GM12878 (cell line): ENCODE measurements at regions not wholly inside any gene's neighbourhood (a gene's known extent, or its start where the extent isn't known, plus 50 kb on each side); places are given as distances from the start of the nearest gene placed in this dataset.

Experiments used
- CBFB ChIP-seq: IDR thresholded peaks from 2 replicates; pipeline ENCODE4 v1.6.1; 2016; ENCODE audit warnings: antibody characterized with exemption, low read depth
- CEBPB ChIP-seq, 2 experiments: fragments of 150-350 bp in 1 of 2; IDR thresholded peaks; 2 replicates each; pipeline ENCODE4 v1.6.1; 2012 to 2014; ENCODE audit warnings: low read depth in 2 of 2, low read length in 2 of 2, borderline replicate concordance in 1 of 2, inconsistent platforms in 1 of 2
- CTCF ChIP-seq, 3 experiments: IDR thresholded peaks in 2 of 3; conservative IDR thresholded peaks in 1 of 3; 2 replicates each; pipeline ENCODE4 v1.5.1; 2011; ENCODE audit warnings: low read depth in 3 of 3, low read length in 3 of 3, mild to moderate bottlenecking in 3 of 3, control low read depth in 2 of 3, moderate library complexity in 2 of 3, inconsistent platforms in 1 of 3, mixed read lengths in 1 of 3; ENCODE audit not compliant: control insufficient read depth in 2 of 3, insufficient read depth in 1 of 3; ENCODE audit errors: extremely low read depth in 1 of 3
- EGR1 ChIP-seq, 2 experiments: IDR thresholded peaks; 1 replicate in 1 of 2; 2 replicates in 1 of 2; pipeline ENCODE4 v1.6.1; 2011 to 2012; ENCODE audit warnings: low read depth in 2 of 2, low read length in 2 of 2, borderline replicate concordance in 1 of 2, mild to moderate bottlenecking in 1 of 2, moderate library complexity in 1 of 2
- ELK1 ChIP-seq: IDR thresholded peaks from 2 replicates; pipeline ENCODE4 v1.6.1; 2012; ENCODE audit warnings: low read depth, low read length, improper control_type of control experiment
- EZH2 ChIP-seq: IDR thresholded peaks from 2 replicates; pipeline ENCODE4 v1.6.1; 2012; ENCODE audit warnings: low read depth, mild to moderate bottlenecking, control low read depth, inconsistent platforms, low read length, borderline replicate concordance; ENCODE audit not compliant: control insufficient read depth
- SIX5 ChIP-seq: IDR thresholded peaks from 2 replicates; pipeline ENCODE4 v1.6.1; 2011; ENCODE audit warnings: mild to moderate bottlenecking, low read depth, low read length, moderate library complexity; ENCODE audit not compliant: severe bottlenecking
- SPI1 ChIP-seq: IDR thresholded peaks from 2 replicates; pipeline ENCODE4 v1.6.1; 2011; ENCODE audit warnings: low read depth, mild to moderate bottlenecking, low read length, moderate library complexity, borderline replicate concordance; ENCODE audit not compliant: insufficient read depth
- TF ChIP-seq, protein P1 (sequence below): fragments of 450-650 bp; formaldehyde crosslinking; IDR thresholded peaks from 2 replicates; pipeline ENCODE4 v1.5.0; 2022; ENCODE audit warnings: mild to moderate bottlenecking, missing genetic modification characterization

GRCh38 chr12:88812610-88813009 is 232.3 kb upstream of the KITLG start:
- TF ChIP-seq, protein P1, sequence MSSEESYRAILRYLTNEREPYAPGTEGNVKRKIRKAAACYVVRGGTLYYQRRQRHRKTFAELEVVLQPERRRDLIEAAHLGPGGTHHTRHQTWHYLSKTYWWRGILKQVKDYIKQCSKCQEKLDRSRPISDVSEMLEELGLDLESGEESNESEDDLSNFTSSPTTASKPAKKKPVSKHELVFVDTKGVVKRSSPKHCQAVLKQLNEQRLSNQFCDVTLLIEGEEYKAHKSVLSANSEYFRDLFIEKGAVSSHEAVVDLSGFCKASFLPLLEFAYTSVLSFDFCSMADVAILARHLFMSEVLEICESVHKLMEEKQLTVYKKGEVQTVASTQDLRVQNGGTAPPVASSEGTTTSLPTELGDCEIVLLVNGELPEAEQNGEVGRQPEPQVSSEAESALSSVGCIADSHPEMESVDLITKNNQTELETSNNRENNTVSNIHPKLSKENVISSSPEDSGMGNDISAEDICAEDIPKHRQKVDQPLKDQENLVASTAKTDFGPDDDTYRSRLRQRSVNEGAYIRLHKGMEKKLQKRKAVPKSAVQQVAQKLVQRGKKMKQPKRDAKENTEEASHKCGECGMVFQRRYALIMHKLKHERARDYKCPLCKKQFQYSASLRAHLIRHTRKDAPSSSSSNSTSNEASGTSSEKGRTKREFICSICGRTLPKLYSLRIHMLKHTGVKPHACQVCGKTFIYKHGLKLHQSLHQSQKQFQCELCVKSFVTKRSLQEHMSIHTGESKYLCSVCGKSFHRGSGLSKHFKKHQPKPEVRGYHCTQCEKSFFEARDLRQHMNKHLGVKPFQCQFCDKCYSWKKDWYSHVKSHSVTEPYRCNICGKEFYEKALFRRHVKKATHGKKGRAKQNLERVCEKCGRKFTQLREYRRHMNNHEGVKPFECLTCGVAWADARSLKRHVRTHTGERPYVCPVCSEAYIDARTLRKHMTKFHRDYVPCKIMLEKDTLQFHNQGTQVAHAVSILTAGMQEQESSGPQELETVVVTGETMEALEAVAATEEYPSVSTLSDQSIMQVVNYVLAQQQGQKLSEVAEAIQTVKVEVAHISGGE (CRISPR knock-in tag): no peak
- no peak for TF ChIP-seq CTCF (IDR thresholded peaks at IDR 0.05 in 2 of 3, conservative IDR thresholded peaks at IDR 0.05 in 1 of 3; ENCODE audit: control insufficient read depth in 2 of 3, extremely low read depth in 1 of 3, insufficient read depth in 1 of 3, low read depth in 3 of 3, low read length in 3 of 3)
- no peak for TF ChIP-seq CEBPB (IDR thresholded peaks at IDR 0.05; ENCODE audit: borderline replicate concordance in 1 of 2, low read depth in 2 of 2, low read length in 2 of 2)
- no peak for TF ChIP-seq EGR1 (IDR thresholded peaks at IDR 0.05; ENCODE audit: borderline replicate concordance in 1 of 2, low read depth in 2 of 2, low read length in 2 of 2)
- no peak for TF ChIP-seq CBFB
- TF ChIP-seq SPI1: no peak
- TF ChIP-seq SIX5: no peak
- no peak for TF ChIP-seq EZH2
- no peak for TF ChIP-seq ELK1
